Kidney (tissue), 13 donors: ENCODE measurements at regions not wholly inside any gene's neighbourhood (a gene's known extent, or its start where the extent isn't known, plus 50 kb on each side); places are given as distances from the start of the nearest gene placed in this dataset.
A peak's percentile ranks its signal among the peaks of the same experiment; 100 is the strongest.

Experiments
- DNase-seq, 5 donors: peaks; one replicate each; pipeline ENCODE4 v3.0.0-alpha.2; 2013 to 2020
- FAIRE-seq: peaks from 2 replicates; lab custom pipeline; 2012; peaks lifted over from hg19 to GRCh38; lab: Jason Lieb, UNC
- H3K27ac ChIP-seq, 2 donors: one replicate each; pipeline ENCODE4 v1.7.0; 2013; ENCODE audit warnings: low read depth in 2 of 2, low read length in 2 of 2, inconsistent platforms in 1 of 2
- H3K27me3 ChIP-seq: one replicate; pipeline ENCODE4 v1.7.1; 2013; ENCODE audit warnings: low read length, inconsistent platforms; ENCODE audit not compliant: control insufficient read depth, insufficient read depth
- H3K36me3 ChIP-seq, 3 donors: one replicate each; pipeline versions ENCODE4 v1.7.0 to v1.7.1; 2013; ENCODE audit warnings: low read length in 3 of 3, control low read depth in 1 of 3, inconsistent platforms in 1 of 3; ENCODE audit not compliant: insufficient read depth in 3 of 3, control insufficient read depth in 2 of 3
- H3K4me1 ChIP-seq, 3 donors: one replicate each; pipeline versions ENCODE4 v1.7.0 to v1.7.1; 2013; ENCODE audit warnings: low read length in 3 of 3, inconsistent platforms in 1 of 3, low read depth in 1 of 3; ENCODE audit not compliant: control insufficient read depth in 2 of 3, insufficient read depth in 2 of 3
- H3K4me3 ChIP-seq, 3 donors: one replicate each; pipeline versions ENCODE4 v1.7.0 to v1.8.1; 2013; ENCODE audit warnings: low read length in 3 of 3, control low read depth in 1 of 3, inconsistent platforms in 1 of 3
- H3K9ac ChIP-seq, 3 donors: one replicate each; pipeline versions ENCODE4 v1.7.0 to v1.7.1; 2013; ENCODE audit warnings: low read length in 3 of 3, control low read depth in 1 of 3, inconsistent platforms in 1 of 3
- H3K9me3 ChIP-seq, 3 donors: one replicate each; pipeline versions ENCODE4 v1.7.0 to v1.7.1; 2013; ENCODE audit warnings: low read length in 3 of 3, control low read depth in 1 of 3, inconsistent platforms in 1 of 3; ENCODE audit not compliant: control insufficient read depth in 2 of 3, insufficient read depth in 1 of 3
- intact Hi-C: fragments of 100-400 bp; cut with DNase I; formaldehyde crosslinking; loops from one replicate; pipeline ENCODE4 v1.11.1; 2022
- TF ChIP-seq, protein P1 (sequence below): IDR thresholded peaks from 3 replicates; pipeline ENCODE4 v1.5.1; 2012; ENCODE audit warnings: mild to moderate bottlenecking, moderate library complexity, borderline replicate concordance; ENCODE audit not compliant: insufficient read depth; ENCODE audit errors: extremely low read depth
- donor health status: control.
- donor health status: control.
- donor health status: control.
- donor health status: control.
- donor health status: control.
- donor health status: DM: yes; HTN: yes; CAD: no.
- donor health status: Normal renal cell carcinoma (clear cell type).

- no peak overlapping the region for H3K27ac ChIP-seq
- no peaks in the 10 kb centered on the region for H3K4me1 ChIP-seq
- H3K9ac ChIP-seq: no peak overlapping the region
- H3K4me3 ChIP-seq: no peak overlapping the region
- no peaks in the 10 kb centered on the region for H3K27me3 ChIP-seq
- intact Hi-C loops: no loop called here
- no peaks in the 10 kb centered on the region for H3K9me3 ChIP-seq
- FAIRE-seq (no peak), DNase-seq (peak in 3 of 5 donors; percentile 59 to 70 (median 62))
- H3K36me3 ChIP-seq: no peaks in the 10 kb centered on the region
- TF ChIP-seq, protein P1, sequence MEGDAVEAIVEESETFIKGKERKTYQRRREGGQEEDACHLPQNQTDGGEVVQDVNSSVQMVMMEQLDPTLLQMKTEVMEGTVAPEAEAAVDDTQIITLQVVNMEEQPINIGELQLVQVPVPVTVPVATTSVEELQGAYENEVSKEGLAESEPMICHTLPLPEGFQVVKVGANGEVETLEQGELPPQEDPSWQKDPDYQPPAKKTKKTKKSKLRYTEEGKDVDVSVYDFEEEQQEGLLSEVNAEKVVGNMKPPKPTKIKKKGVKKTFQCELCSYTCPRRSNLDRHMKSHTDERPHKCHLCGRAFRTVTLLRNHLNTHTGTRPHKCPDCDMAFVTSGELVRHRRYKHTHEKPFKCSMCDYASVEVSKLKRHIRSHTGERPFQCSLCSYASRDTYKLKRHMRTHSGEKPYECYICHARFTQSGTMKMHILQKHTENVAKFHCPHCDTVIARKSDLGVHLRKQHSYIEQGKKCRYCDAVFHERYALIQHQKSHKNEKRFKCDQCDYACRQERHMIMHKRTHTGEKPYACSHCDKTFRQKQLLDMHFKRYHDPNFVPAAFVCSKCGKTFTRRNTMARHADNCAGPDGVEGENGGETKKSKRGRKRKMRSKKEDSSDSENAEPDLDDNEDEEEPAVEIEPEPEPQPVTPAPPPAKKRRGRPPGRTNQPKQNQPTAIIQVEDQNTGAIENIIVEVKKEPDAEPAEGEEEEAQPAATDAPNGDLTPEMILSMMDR: no peak
Measured at GRCh38 chr11:76257074-76257719, 50.9 kb upstream of the WNT11 start.

- Histone ChIP-seq H3K27ac (no peak overlapping the region), H3K4me1 (no peaks in the 10 kb centered on the region), H3K36me3 (no peaks in the 10 kb centered on the region), H3K4me3 (no peak overlapping the region), H3K9me3 (no peaks in the 10 kb centered on the region), H3K27me3 (no peaks in the 10 kb centered on the region), H3K9ac (no peak overlapping the region)
- TF ChIP-seq, protein P1: no peak
- no peak for FAIRE-seq
- intact Hi-C loops: no loop called here
- peak in 1 of 5 donors; percentile 32 for DNase-seq
Measured at GRCh38 chr11:76256448-76256847, 50.1 kb upstream of the WNT11 start.
